ENCODE measurements at regions not wholly inside any gene's neighbourhood (a gene's known extent, or its start where the extent isn't known, plus 50 kb on each side); places are given as distances from the start of the nearest gene placed in this dataset.
"Not testable (repeated sequence)": the region's sequence is repeated elsewhere in the genome, so short reads cannot be mapped to it uniquely, and the experiment has no call there.

DNA sequence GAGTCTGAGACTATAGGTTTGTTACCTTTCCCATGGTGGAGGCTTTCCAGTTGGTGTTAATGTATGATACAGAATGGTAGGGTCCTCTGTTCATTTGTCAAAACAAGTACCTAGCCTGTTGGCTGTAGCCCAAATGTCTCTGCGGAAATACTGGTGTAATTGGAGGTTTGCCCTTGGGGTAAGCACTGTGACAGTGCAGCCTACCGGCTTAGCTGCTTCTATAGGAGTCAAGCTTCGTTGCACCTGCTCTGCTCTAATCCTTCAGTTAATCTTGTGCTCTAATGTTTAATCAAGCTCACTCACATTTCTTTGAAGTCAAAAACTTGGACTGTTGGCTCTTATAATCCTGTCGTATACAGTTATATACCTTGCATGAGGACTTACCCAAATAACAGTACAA, 203.4 kb downstream of the CCNG2 start:
- intact Hi-C loops (cut with DNase I): no loop called here
- 63 to 71% methylated on average over 4 of the region's 4 CpGs for WGBS, 2 donors

DNA sequence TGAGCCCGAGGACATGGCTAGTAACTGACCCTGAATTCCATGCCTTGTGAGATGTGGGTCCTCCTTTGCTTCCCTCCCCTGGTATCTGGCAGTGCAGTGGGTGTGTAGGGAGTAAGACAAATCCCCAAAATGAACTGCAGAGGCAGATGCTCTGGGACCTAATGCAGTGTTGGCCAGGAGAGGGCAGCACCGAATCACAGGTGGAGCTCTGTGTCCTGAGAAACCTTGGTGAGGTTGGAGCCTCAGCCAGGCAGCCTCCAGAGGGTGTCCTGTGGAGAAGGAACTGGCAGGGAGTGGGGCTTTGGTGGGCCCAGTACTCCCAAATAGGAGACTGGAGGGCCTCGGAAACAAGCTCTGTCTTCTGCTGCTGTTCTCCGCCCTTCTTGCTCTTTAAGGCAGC, 209.9 kb downstream of the CCNG2 start:
- H3K27me3 ChIP-seq (ENCODE audit: control insufficient read depth in 1 of 2, insufficient read depth in 2 of 2, low read length in 1 of 2); ATAC-seq (ENCODE audit: low FRiP score); DNase-seq; H3K36me3 ChIP-seq (ENCODE audit: control insufficient read depth in 1 of 2, insufficient read depth in 2 of 2, low read length in 1 of 2); H3K9me3 ChIP-seq (ENCODE audit: control insufficient read depth, low read length); H3K4me3 ChIP-seq (ENCODE audit: low read length in 2 of 2); H3K4me1 ChIP-seq (ENCODE audit: control insufficient read depth in 1 of 2, insufficient read depth in 2 of 2, low read length in 2 of 2); H3K27ac ChIP-seq (ENCODE audit: low read depth in 1 of 2, low read length in 2 of 2); intact Hi-C loops (cut with DNase I): not testable (repeated sequence)
- WGBS, 2 donors: 63 to 71% methylated on average over 1 to 3 of the region's 4 CpGs

More for the DNA sequence above, 203.4 kb downstream of the CCNG2 start:
- H3K4me1 ChIP-seq (ENCODE audit: control insufficient read depth in 1 of 2, insufficient read depth in 2 of 2, low read length in 2 of 2): no peaks in the 10 kb centered on the region
- ATAC-seq (ENCODE audit: low FRiP score) (no peak), DNase-seq (no peak)
- H3K27ac ChIP-seq (ENCODE audit: low read depth in 1 of 2, low read length in 2 of 2): no peak overlapping the region
- H3K9me3 ChIP-seq (ENCODE audit: control insufficient read depth, low read length): no peaks in the 10 kb centered on the region
- H3K4me3 ChIP-seq (ENCODE audit: low read length in 2 of 2): no peak overlapping the region
- H3K36me3 ChIP-seq (ENCODE audit: control insufficient read depth in 1 of 2, insufficient read depth in 2 of 2, low read length in 1 of 2): no peaks in the 10 kb centered on the region
- peaks cover 0 to 2% of the 10 kb centered on the region in 2 donors for H3K27me3 ChIP-seq (ENCODE audit: control insufficient read depth in 1 of 2, insufficient read depth in 2 of 2, low read length in 1 of 2)

DNA sequence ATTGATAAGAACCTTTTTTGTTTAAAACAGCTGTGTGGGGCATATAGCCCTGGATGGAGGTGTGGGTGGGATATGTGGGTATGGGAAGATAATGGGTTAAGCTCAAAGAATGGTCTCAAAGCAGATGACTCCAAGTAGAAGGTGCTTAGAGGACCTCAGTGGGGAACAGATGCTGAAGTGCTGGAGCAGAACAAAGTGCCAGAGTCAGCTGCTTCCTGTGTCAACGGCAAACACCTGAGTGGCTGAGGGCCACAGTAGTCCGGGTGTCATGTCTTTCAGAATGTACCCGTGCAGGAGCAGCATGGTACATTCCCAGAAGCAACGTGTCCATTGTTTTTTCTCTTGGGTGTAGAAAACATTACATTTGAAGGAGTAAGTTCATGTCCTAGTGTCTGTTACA, 210.6 kb downstream of the CCNG2 start:
- WGBS, 2 donors: 57 to 66% methylated on average over 4 of the region's 4 CpGs
- ATAC-seq (ENCODE audit: low FRiP score): no peak
- Histone ChIP-seq H3K36me3 (ENCODE audit: control insufficient read depth in 1 of 2, insufficient read depth in 2 of 2, low read length in 1 of 2) (no peaks in the 10 kb centered on the region), H3K4me1 (ENCODE audit: control insufficient read depth in 1 of 2, insufficient read depth in 2 of 2, low read length in 2 of 2) (no peaks in the 10 kb centered on the region), H3K9me3 (ENCODE audit: control insufficient read depth, low read length) (peaks cover 6% of the 10 kb centered on the region), H3K4me3 (ENCODE audit: low read length in 2 of 2) (no peak overlapping the region), H3K27me3 (ENCODE audit: control insufficient read depth in 1 of 2, insufficient read depth in 2 of 2, low read length in 1 of 2) (peaks cover 0 to 3% of the 10 kb centered on the region in 2 donors), H3K27ac (ENCODE audit: low read depth in 1 of 2, low read length in 2 of 2) (no peak overlapping the region)
- no peak for DNase-seq
- intact Hi-C loops (cut with DNase I): no loop called here

DNA sequence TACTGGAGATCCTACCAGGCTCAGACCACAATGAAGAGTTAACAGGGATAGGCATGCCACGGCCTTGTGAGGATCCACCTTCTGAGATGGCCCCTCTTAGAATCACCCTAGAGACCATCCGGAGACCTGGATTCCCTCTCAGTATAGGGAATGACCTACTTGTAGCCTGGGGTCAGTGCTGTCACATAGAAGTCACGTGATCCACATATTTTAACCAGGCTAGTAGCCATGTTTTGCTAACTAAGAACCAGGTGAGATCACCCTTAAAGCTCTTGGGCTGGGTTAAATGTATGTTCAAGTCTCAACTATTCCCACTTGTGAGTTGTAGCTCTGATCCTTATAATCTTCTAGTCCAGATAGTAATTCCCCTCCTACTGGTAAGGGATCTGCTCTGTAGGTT, 215.4 kb downstream of the CCNG2 start:
- intact Hi-C loops (cut with DNase I): no loop called here
- WGBS, 2 donors: 73 to 77% methylated on average over 3 of the region's 3 CpGs

DNA sequence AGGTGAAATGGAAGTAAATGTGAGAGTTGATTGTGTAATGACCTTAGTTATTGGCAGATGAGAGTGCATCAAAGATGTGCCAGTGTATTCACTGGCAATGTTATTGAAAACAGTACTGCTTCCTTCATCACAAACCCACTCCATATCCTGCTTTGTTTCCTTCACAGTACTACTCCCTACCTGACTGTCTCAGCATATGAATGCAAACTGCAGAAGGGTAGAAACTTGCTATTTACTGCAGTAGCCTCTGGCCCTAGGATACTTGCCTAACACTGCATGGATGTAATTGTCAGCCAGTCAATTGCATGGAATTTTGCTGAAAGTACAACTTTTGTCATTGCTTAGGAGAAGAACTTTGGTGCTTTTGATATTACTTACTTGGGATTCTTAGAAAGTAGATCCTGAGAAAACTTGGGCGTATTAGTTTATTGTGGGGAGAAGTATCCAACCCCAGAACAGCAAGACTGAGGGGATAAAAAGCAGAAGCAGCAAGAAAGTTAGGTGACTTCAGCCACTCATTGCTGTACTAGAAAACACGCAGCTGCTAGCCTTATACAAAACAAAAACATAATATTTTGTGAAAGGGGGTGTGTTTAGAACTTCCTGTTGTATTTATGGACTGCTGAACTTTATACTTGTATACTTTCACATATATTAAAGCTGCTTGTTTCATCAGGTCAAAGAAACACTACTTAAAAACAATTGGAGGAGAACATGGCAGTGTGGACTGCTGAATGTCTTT, 219.0 kb downstream of the CCNG2 start:
- Histone ChIP-seq H3K27me3 (ENCODE audit: control insufficient read depth in 1 of 2, insufficient read depth in 2 of 2, low read length in 1 of 2) (peaks cover 0 to 1% of the 10 kb centered on the region in 2 donors), H3K9me3 (ENCODE audit: control insufficient read depth, low read length) (no peaks in the 10 kb centered on the region), H3K36me3 (ENCODE audit: control insufficient read depth in 1 of 2, insufficient read depth in 2 of 2, low read length in 1 of 2) (no peaks in the 10 kb centered on the region), H3K4me1 (ENCODE audit: control insufficient read depth in 1 of 2, insufficient read depth in 2 of 2, low read length in 2 of 2) (no peaks in the 10 kb centered on the region), H3K27ac (ENCODE audit: low read depth in 1 of 2, low read length in 2 of 2) (no peak overlapping the region), H3K4me3 (ENCODE audit: low read length in 2 of 2) (no peak overlapping the region)
- no peak for ATAC-seq (ENCODE audit: low FRiP score)
- no peak for DNase-seq
- WGBS, 2 donors: 82% methylated on average over 2 of the region's 2 CpGs
- intact Hi-C loops (cut with DNase I): no loop called here

More for the DNA sequence above, 215.4 kb downstream of the CCNG2 start:
- Histone ChIP-seq H3K36me3 (ENCODE audit: control insufficient read depth in 1 of 2, insufficient read depth in 2 of 2, low read length in 1 of 2) (no peaks in the 10 kb centered on the region), H3K27ac (ENCODE audit: low read depth in 1 of 2, low read length in 2 of 2) (no peak overlapping the region), H3K9me3 (ENCODE audit: control insufficient read depth, low read length) (peaks cover 6% of the 10 kb centered on the region), H3K27me3 (ENCODE audit: control insufficient read depth in 1 of 2, insufficient read depth in 2 of 2, low read length in 1 of 2) (peaks cover 0 to 3% of the 10 kb centered on the region in 2 donors), H3K4me1 (ENCODE audit: control insufficient read depth in 1 of 2, insufficient read depth in 2 of 2, low read length in 2 of 2) (no peaks in the 10 kb centered on the region), H3K4me3 (ENCODE audit: low read length in 2 of 2) (no peak overlapping the region)
- ATAC-seq (ENCODE audit: low FRiP score) (no peak), DNase-seq (no peak)

DNA sequence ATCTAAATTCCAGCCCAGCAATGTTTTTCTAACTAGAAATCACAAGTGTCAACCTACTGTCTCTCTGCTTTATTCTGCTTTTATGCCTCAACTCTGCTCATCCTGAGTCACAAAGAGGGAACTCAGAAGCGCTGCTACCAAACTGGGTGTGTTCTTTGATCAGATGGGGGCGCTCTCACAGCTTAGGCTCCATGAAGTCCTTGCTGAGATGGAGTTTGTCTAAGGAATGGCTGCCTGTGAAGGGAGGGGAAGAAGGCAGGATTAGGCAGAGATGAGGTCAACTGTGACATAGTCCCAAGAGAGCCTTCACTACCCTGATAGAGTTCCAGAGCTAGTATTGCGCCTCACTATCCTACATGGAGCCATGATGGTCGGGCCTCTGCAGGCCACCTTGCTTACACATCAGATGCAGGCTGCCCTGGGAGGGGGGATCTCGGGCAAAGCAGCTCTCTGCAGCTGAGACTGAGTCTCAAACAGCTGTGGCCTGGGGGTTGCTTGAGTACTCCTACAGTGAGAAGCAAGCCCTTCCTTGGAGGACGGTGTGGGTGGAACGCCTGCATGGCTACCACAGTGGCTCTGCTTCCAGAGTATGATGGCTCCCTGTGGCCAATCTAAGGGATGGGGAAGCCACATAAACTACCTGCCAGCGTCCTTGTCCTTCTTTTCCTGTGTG, 219.9 kb downstream of the CCNG2 start:
- whole genome bisulfite sequencing, 2 donors: 60 to 74% methylated on average over 8 of the region's 8 CpGs
- peak; percentile 21 for ATAC-seq (ENCODE audit: low FRiP score)

DNA sequence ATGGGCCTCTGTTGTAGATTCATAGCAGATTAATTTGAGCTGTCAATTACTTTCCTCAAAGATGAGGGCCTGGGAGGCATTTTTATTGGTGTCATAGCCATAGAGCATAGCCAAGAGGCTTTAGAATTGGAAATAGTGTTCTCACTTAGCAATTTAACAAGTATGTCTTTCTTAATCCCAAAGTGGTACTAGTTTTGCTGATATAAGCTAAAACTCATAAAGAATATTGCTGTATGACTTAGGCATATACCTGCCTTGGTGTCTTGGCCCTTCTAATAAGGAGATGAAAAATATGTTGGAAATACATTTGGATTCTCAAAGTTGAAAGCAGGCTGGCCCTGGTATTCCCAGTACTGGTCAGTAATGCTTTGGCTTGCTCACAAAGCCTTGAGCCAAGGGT, 221.5 kb upstream of the CXCL13 start:
- ATAC-seq (ENCODE audit: low FRiP score): no peak

More for the DNA sequence above, 219.9 kb downstream of the CCNG2 start:
- Histone ChIP-seq H3K36me3 (ENCODE audit: control insufficient read depth in 1 of 2, insufficient read depth in 2 of 2, low read length in 1 of 2) (no peaks in the 10 kb centered on the region), H3K4me1 (ENCODE audit: control insufficient read depth in 1 of 2, insufficient read depth in 2 of 2, low read length in 2 of 2) (no peaks in the 10 kb centered on the region), H3K27me3 (ENCODE audit: control insufficient read depth in 1 of 2, insufficient read depth in 2 of 2, low read length in 1 of 2) (no peaks in the 10 kb centered on the region), H3K4me3 (ENCODE audit: low read length in 2 of 2) (no peak overlapping the region), H3K27ac (ENCODE audit: low read depth in 1 of 2, low read length in 2 of 2) (no peak overlapping the region), H3K9me3 (ENCODE audit: control insufficient read depth, low read length) (no peaks in the 10 kb centered on the region)
- intact Hi-C loops (cut with DNase I): no loop called here
- no peak for DNase-seq

DNA sequence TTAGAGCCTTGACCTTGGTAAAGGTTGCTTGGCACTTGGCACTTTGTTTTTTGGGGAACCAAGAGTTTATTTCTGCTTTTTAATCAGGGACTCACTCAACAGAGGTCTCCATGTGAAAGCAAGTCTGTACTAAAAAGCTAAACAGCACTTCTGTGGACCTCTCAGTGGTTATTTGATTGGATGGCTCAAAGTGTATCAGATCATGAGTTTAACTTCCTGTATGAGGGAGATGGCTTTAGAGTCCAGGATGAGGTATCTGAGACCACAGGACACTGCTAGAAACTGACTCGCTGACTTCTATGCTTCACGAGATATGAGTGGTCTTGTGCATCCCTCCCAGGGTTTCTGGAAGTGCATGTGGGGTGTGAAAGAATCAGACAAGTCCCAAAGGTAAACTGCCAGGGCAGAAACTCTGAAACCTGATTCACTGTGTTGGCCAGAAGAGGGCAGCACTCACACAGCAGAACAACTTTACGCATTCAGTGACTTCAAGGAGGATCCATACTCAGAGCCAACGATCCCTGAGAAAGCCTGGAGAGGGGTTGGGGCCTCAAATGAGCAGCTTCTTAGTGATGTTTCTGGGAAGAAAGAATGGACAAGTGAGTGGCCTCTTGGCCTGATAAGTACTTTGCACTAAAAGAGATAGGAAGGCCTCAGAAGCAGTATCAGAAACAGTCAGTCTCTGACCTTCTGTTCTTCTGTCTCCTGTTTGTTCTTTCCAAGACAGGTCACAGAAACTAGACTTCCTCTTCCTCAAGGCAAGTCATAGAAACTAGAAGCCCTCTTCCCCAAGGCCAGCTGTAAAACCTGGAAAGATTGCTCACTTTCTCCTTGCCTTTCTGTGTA, 220.3 kb upstream of the CXCL13 start:
- Histone ChIP-seq H3K4me1 (ENCODE audit: control insufficient read depth in 1 of 2, insufficient read depth in 2 of 2, low read length in 2 of 2) (no peaks in the 10 kb centered on the region), H3K27ac (ENCODE audit: low read depth in 1 of 2, low read length in 2 of 2) (no peak overlapping the region), H3K27me3 (ENCODE audit: control insufficient read depth in 1 of 2, insufficient read depth in 2 of 2, low read length in 1 of 2) (no peaks in the 10 kb centered on the region), H3K36me3 (ENCODE audit: control insufficient read depth in 1 of 2, insufficient read depth in 2 of 2, low read length in 1 of 2) (no peaks in the 10 kb centered on the region), H3K9me3 (ENCODE audit: control insufficient read depth, low read length) (no peaks in the 10 kb centered on the region), H3K4me3 (ENCODE audit: low read length in 2 of 2) (no peak overlapping the region)
- intact Hi-C loops (cut with DNase I): loop anchor here (1.0 to 5.0 kb wide), 5 partner anchors 47 to 233 kb away; no protein-coding TSS in a partner anchor
- DNase-seq (peak in 1 of 2 donors; percentile 56), ATAC-seq (ENCODE audit: low FRiP score) (peak; percentile 77)
- WGBS, 2 donors: 3 to 5% methylated on average over 4 of the region's 4 CpGs

More for the DNA sequence above, 221.5 kb upstream of the CXCL13 start:
- no peaks in the 10 kb centered on the region for H3K4me1 ChIP-seq (ENCODE audit: control insufficient read depth in 1 of 2, insufficient read depth in 2 of 2, low read length in 2 of 2)
- H3K27me3 ChIP-seq (ENCODE audit: control insufficient read depth in 1 of 2, insufficient read depth in 2 of 2, low read length in 1 of 2): no peaks in the 10 kb centered on the region
- no peak overlapping the region for H3K27ac ChIP-seq (ENCODE audit: low read depth in 1 of 2, low read length in 2 of 2)
- no peaks in the 10 kb centered on the region for H3K9me3 ChIP-seq (ENCODE audit: control insufficient read depth, low read length)
- intact Hi-C loops (cut with DNase I): loop anchor here in 1 of 2 donors (2.0 kb wide), 1 partner anchor 235 kb away; no protein-coding TSS in a partner anchor
- no peak for DNase-seq
- no peaks in the 10 kb centered on the region for H3K36me3 ChIP-seq (ENCODE audit: control insufficient read depth in 1 of 2, insufficient read depth in 2 of 2, low read length in 1 of 2)
- H3K4me3 ChIP-seq (ENCODE audit: low read length in 2 of 2): no peak overlapping the region
